Left lung (tissue), 4 donors: ENCODE measurements at regions not wholly inside any gene's neighbourhood (a gene's known extent, or its start where the extent isn't known, plus 50 kb on each side); places are given as distances from the start of the nearest gene placed in this dataset.

Experiments used
- ATAC-seq: fragments of 200-7000 bp; cut with Tn5 transposase; one replicate; pipeline ENCODE4 v1.9.1; 2020; ENCODE audit warnings: moderate library complexity
- DNase-seq, 4 donors: peaks; one replicate each; pipeline ENCODE4 v3.0.0-alpha.2; 2013 to 2020
- H3K27ac ChIP-seq, 2 donors: fragments of 200-600 bp; sonication (generic) in 1 of 2; one replicate each; pipeline versions ENCODE4 v1.5.0 to v1.8.0; 2020 to 2021
- H3K27me3 ChIP-seq, 2 donors: fragments of 200-600 bp; sonication (generic) in 1 of 2; one replicate each; pipeline versions ENCODE4 v1.5.0 to v1.8.0; 2020 to 2021
- H3K36me3 ChIP-seq, 2 donors: fragments of 200-600 bp; sonication (generic) in 1 of 2; one replicate each; pipeline versions ENCODE4 v1.5.0 to v1.8.0; 2020 to 2021
- H3K4me1 ChIP-seq, 2 donors: fragments of 200-600 bp; one replicate each; pipeline ENCODE4 v1.8.0; 2021
- H3K4me3 ChIP-seq, 2 donors: fragments of 200-600 bp; sonication (generic) in 1 of 2; one replicate each; pipeline versions ENCODE4 v1.5.0 to v1.8.0; 2020 to 2021; ENCODE audit warnings: mild to moderate bottlenecking in 1 of 2
- H3K9me3 ChIP-seq, 2 donors: fragments of 200-600 bp; sonication (generic) in 1 of 2; one replicate each; pipeline versions ENCODE4 v1.5.0 to v1.8.0; 2020 to 2021
- intact Hi-C, 2 donors: fragments of 100-400 bp; cut with DNase I; formaldehyde crosslinking; loops; one replicate each; pipeline versions ENCODE4 v1.11.2 to v1.14.2; 2022
- TF ChIP-seq, protein P1 (sequence below), 2 donors: fragments of 200-600 bp; sonication (generic) in 1 of 2; IDR thresholded peaks; one replicate each; pipeline versions ENCODE4 v1.5.0 to v1.8.0; 2021; ENCODE audit warnings: antibody characterized with exemption in 2 of 2
- donor health status: DM: no; HTN: yes; CAD: no.
- donor health status: DM: no; HTN: no; CAD: no.

- no peak for ATAC-seq
- Histone ChIP-seq H3K9me3 (peaks cover 0 to 2% of the 10 kb centered on the region in 2 donors), H3K4me1 (no peaks in the 10 kb centered on the region), H3K27me3 (no peaks in the 10 kb centered on the region), H3K4me3 (no peak overlapping the region), H3K27ac (no peak overlapping the region), H3K36me3 (no peaks in the 10 kb centered on the region)
- TF ChIP-seq, protein P1, sequence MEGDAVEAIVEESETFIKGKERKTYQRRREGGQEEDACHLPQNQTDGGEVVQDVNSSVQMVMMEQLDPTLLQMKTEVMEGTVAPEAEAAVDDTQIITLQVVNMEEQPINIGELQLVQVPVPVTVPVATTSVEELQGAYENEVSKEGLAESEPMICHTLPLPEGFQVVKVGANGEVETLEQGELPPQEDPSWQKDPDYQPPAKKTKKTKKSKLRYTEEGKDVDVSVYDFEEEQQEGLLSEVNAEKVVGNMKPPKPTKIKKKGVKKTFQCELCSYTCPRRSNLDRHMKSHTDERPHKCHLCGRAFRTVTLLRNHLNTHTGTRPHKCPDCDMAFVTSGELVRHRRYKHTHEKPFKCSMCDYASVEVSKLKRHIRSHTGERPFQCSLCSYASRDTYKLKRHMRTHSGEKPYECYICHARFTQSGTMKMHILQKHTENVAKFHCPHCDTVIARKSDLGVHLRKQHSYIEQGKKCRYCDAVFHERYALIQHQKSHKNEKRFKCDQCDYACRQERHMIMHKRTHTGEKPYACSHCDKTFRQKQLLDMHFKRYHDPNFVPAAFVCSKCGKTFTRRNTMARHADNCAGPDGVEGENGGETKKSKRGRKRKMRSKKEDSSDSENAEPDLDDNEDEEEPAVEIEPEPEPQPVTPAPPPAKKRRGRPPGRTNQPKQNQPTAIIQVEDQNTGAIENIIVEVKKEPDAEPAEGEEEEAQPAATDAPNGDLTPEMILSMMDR (IDR thresholded peaks at IDR 0.05), result no peak
- intact Hi-C loops, result no loop called here
- no peak for DNase-seq
Observed at GRCh38 chr15:26391567-26392194, 381.2 kb downstream of the GABRB3 start.

DNA sequence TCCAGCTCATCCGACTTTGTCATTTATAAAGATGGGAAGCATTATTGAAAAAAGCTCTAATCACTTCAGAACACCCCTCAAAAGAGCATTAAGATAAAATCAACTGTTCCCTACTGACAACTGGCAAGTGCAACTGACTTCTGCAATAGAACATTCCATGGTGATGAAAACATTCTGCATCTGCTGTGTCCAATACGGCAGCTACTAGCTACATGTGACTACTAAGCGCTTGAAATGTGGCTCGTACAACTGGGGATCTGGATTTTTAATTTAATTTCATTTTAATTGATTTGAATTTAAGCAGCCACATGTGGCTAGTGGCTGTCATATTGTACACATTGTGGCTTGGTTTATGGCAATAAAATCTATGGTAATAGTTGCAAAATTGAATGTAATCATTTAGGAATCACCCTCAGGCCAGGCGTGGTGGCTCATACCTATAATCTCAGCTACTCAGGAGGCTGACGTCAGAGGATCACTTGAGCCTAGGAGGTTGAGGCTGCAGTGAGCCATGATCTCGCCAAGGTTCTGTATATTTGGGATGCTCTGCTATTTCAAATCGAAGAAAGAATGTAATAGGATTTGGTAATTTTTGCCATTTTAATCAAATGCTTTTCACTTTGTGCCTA is 390.3 kb downstream of the GABRB3 start:
- no peak overlapping the region for H3K4me3 ChIP-seq
- H3K27ac ChIP-seq, result no peak overlapping the region
- DNase-seq, result no peak
- intact Hi-C loops, result no loop called here
- ATAC-seq, result no peak
- TF ChIP-seq, protein P1 (IDR thresholded peaks at IDR 0.05), result no peak
- H3K36me3 ChIP-seq, result no peaks in the 10 kb centered on the region
- no peaks in the 10 kb centered on the region for H3K27me3 ChIP-seq
- no peaks in the 10 kb centered on the region for H3K4me1 ChIP-seq
- H3K9me3 ChIP-seq, result peaks cover 0 to 26% of the 10 kb centered on the region in 2 donors

DNA sequence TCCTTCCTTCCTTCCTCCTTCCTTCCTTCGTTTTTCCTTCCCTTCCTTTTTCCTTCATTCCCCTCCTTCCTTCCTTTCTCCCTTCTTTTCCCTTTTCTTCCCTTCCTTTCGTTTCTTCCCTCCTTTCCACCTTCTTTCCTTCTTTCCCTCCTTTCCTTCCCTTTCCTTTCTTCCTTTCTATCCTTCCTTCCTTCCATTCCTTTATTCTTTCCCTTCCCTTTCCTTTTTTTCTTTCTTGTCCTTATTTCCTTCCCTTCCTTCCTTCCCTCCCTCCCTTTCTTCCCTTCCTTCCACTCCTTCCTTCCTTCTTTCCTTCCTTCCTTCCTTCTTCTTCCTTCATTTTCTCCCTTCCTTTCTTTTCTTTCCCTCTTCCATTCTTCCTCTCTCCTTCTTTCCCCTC is 394.6 kb downstream of the GABRB3 start:
- no peak for ATAC-seq
- Histone ChIP-seq H3K27me3 (no peaks in the 10 kb centered on the region), H3K4me3 (no peak overlapping the region), H3K27ac (no peak overlapping the region), H3K36me3 (no peaks in the 10 kb centered on the region), H3K9me3 (peaks cover 0 to 54% of the 10 kb centered on the region in 2 donors), H3K4me1 (no peaks in the 10 kb centered on the region)
- intact Hi-C loops, result no loop called here
- DNase-seq, result no peak
- TF ChIP-seq, protein P1 (IDR thresholded peaks at IDR 0.05), result no peak

- DNase-seq (no peak), ATAC-seq (no peak)
- Histone ChIP-seq H3K27ac (no peak overlapping the region), H3K9me3 (peaks cover 0 to 54% of the 10 kb centered on the region in 2 donors), H3K27me3 (no peaks in the 10 kb centered on the region), H3K4me3 (no peak overlapping the region), H3K4me1 (no peaks in the 10 kb centered on the region), H3K36me3 (no peaks in the 10 kb centered on the region)
- TF ChIP-seq, protein P1 (IDR thresholded peaks at IDR 0.05), result no peak
- intact Hi-C loops, result no loop called here
Observed at GRCh38 chr15:26376243-26376642, 396.6 kb downstream of the GABRB3 start.

DNA sequence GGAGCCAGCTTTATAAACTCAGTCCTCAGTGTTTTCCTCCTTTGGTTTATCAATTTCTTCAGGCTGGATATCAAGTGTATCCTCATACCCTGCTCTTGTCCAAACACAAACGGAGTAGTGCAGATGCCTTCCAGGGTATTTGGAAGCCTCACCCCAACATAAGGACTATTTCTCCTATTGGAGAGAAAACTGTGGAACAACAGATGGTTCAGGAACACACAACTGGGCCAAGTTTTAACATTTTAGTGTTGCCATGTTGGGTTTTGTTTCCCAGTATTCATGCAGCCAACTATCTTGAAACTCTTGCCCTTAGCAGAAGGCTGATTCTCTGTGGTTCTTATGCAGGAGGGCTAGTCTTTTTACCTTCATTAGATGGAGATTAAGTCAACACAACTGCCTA is 398.1 kb downstream of the GABRB3 start:
- DNase-seq (no peak), ATAC-seq (no peak)
- H3K27ac ChIP-seq, result no peak overlapping the region
- H3K36me3 ChIP-seq, result no peaks in the 10 kb centered on the region
- intact Hi-C loops, result no loop called here
- TF ChIP-seq, protein P1 (IDR thresholded peaks at IDR 0.05), result no peak
- no peaks in the 10 kb centered on the region for H3K4me1 ChIP-seq
- H3K27me3 ChIP-seq, result no peaks in the 10 kb centered on the region
- peaks cover 0 to 50% of the 10 kb centered on the region in 2 donors for H3K9me3 ChIP-seq
- no peak overlapping the region for H3K4me3 ChIP-seq
